ENCODE measurements at regions not wholly inside any gene's neighbourhood (a gene's known extent, or its start where the extent isn't known, plus 50 kb on each side); places are given as distances from the start of the nearest gene placed in this dataset.
"Not testable (repeated sequence)": the region's sequence is repeated elsewhere in the genome, so short reads cannot be mapped to it uniquely, and the experiment has no call there.

DNA sequence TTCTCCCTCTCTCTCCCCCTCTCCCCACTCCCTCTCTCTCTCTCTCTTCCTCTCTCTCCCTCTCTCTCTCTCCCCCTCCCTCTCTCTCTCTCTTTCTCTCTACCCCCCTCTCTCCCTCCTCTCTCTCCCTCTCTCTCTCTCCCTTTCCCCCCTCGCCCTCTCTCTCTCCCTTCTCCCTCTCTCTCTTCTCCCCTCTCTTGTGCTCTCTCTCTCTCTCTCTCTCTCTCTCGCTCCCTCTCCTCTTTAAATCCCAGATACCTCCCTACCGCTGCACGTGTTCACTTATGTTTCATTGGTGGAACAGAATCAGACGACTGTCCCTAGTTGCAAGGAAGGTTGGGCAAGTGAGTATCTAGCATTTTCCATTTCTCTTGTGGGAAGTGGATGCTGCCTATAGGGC, 166.5 kb downstream of the EBLN2 start:
- no peak overlapping the region for H3K27ac Mint-ChIP-seq
- no peaks in the 10 kb centered on the region for H3K36me3 Mint-ChIP-seq
- H3K4me1 Mint-ChIP-seq: no peaks in the 10 kb centered on the region
- H3K4me3 Mint-ChIP-seq: no peak overlapping the region
- H3K27me3 Mint-ChIP-seq: peaks cover 4% of the 10 kb centered on the region
- no peaks in the 10 kb centered on the region for H3K9me3 Mint-ChIP-seq
- no peak for DNase-seq
- CTCF ChIA-PET: no interaction called here

DNA sequence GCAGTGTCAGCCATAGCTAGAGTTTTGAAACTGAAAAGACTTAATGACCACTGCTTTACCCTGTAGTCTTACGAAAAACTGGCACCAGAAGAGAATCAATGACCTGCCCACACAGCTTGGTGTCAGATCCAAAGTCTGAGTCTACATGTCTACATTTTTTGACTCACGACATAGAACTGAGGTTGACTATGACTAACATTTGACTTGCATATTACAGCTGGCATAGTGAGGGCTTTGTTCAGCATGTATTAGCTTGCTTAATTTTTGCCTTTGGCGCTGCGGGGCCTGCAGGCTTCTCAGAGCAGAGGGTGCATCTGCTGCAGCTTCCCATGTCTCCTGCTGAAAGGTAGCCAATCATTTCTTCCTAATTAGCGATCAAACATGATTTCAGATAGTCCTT, 167.0 kb downstream of the EBLN2 start:
- H3K27ac Mint-ChIP-seq: no peak overlapping the region
- no peak for DNase-seq
- H3K36me3 Mint-ChIP-seq: no peaks in the 10 kb centered on the region
- no peaks in the 10 kb centered on the region for H3K4me1 Mint-ChIP-seq
- no peak overlapping the region for H3K4me3 Mint-ChIP-seq
- peaks cover 4% of the 10 kb centered on the region for H3K27me3 Mint-ChIP-seq
- CTCF ChIA-PET: no interaction called here
- H3K9me3 Mint-ChIP-seq: no peaks in the 10 kb centered on the region

DNA sequence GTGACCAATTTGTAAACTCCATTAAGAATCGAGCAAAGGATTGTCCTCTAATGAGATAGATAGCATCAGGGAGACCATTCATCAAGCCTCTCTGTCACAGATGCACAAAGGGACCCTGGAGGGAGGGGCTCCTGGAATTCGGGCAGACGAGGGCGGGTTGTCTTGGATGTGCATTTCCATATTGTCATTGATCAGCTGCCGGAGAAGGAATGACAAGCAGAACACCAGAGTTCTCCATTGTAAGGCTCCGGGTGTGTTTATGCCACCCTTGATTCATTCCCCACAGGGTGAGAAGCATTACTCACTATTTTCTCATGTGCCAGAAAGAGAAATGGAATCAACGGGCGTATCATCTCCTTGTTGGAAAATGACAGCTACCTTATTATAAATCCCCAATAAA, 167.5 kb downstream of the EBLN2 start:
- Mint-ChIP-seq H3K27me3 (peaks cover 4% of the 10 kb centered on the region), H3K27ac (no peak overlapping the region), H3K36me3 (no peaks in the 10 kb centered on the region), H3K4me1 (no peaks in the 10 kb centered on the region), H3K9me3 (no peaks in the 10 kb centered on the region), H3K4me3 (no peak overlapping the region)
- DNase-seq: no peak
- CTCF ChIA-PET: no interaction called here

DNA sequence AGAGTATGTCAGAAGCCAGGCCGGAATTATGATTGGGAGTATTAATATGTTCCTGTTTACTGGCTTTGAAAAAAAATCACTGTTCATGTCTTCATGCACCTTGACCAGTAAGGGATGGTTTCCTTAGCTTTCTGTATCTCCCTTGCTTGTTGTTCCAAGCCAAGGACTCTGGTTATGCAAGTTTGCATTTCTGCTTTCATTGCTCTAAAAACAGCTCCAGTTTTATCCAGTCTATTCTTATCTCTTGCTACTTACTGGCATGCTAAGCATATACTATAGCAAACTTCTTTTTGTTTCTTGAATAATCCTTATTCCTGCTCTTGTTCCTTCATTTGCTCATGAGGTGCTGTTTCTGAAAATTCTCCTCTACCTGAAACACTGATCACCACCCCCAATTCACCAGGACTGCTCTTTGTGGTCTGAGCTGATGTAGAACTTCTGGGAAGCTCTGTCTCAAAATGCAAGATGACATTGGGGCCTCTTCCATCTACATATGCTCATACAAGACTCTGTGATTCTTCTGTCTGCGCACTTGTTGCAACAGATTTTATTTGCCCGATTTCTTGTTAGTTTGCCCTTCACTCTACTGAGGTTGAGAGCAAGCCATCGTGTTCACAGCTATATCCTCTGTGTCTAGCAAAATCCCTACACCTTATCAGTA, 173.0 kb downstream of the EBLN2 start:
- no peaks in the 10 kb centered on the region for H3K4me1 Mint-ChIP-seq
- no peaks in the 10 kb centered on the region for H3K9me3 Mint-ChIP-seq
- H3K27ac Mint-ChIP-seq: no peak overlapping the region
- H3K27me3 Mint-ChIP-seq: no peaks in the 10 kb centered on the region
- no peaks in the 10 kb centered on the region for H3K36me3 Mint-ChIP-seq
- CTCF ChIA-PET: no interaction called here
- H3K4me3 Mint-ChIP-seq: no peak overlapping the region
- no peak for DNase-seq

DNA sequence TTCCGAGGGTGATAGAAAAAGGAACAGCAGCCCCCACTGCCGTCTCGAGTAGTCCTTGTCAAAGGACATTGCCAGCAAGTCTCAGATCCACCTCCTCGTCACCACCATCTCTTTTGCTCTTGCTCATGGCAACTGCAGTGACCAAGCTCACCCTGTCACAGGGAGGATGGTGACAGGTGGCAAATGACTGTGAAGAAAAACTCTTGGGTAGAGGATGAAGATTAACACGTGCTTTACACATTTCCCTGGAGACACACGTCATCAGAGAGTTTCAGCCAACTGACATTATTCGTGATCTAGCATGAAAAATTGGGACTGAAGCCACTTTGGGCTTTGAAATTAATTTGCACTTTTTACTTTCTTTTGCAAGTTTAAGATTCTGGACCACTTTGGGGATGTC, 174.3 kb downstream of the EBLN2 start:
- H3K36me3 Mint-ChIP-seq: no peaks in the 10 kb centered on the region
- CTCF ChIA-PET: no interaction called here
- H3K27ac Mint-ChIP-seq: no peak overlapping the region
- no peaks in the 10 kb centered on the region for H3K27me3 Mint-ChIP-seq
- no peak for DNase-seq
- no peak overlapping the region for H3K4me3 Mint-ChIP-seq
- H3K9me3 Mint-ChIP-seq: no peaks in the 10 kb centered on the region
- no peaks in the 10 kb centered on the region for H3K4me1 Mint-ChIP-seq

DNA sequence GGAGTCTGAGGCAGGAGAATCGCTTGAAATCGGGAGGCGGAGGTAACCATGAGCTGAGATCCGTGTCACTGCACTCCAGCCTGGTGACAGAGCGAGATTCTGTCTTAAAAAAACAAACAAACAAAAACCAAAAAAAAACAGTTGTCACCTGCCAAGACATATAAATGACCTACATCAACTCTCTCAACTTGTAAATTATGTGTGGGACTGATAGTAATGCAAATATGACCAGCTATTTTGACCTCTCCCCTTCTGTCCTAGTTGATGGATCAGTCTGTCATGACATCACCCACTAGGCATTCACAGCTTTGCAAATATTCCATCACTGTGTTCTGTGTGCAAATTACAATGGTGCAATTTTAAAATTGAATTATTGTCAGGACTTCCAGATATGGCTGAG, 175.4 kb downstream of the EBLN2 start:
- CTCF ChIA-PET: no interaction called here
- DNase-seq: no peak
- H3K9me3 Mint-ChIP-seq: no peaks in the 10 kb centered on the region
- no peaks in the 10 kb centered on the region for H3K27me3 Mint-ChIP-seq
- no peak overlapping the region for H3K27ac Mint-ChIP-seq
- H3K4me1 Mint-ChIP-seq: no peaks in the 10 kb centered on the region
- no peak overlapping the region for H3K4me3 Mint-ChIP-seq
- no peaks in the 10 kb centered on the region for H3K36me3 Mint-ChIP-seq

DNA sequence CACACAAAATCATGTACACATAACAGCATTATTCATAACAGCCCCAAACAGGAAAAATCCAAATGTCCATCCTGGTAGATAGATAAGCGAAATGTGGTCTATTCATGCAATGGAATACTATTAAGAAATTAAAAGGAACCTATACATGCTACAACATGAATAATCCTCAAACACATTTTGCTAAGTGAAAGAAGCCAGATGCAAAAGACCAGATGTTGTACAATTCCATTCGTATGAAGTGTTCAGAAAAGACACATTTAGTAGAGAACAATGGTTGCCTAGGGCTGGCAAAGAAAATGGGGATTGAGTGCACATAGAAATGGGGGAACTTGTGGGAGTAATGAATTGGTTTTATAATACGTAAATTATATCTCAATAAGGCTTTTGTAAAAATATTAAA, 182.3 kb downstream of the EBLN2 start:
- H3K27me3 Mint-ChIP-seq: no peaks in the 10 kb centered on the region
- H3K4me3 Mint-ChIP-seq: no peak overlapping the region
- no peak overlapping the region for H3K27ac Mint-ChIP-seq
- H3K4me1 Mint-ChIP-seq: no peaks in the 10 kb centered on the region
- CTCF ChIA-PET: interaction anchor here (0.8 to 1.2 kb wide), 2 partner anchors 13 to 16 kb away, joined by 3 to 4 read pairs; no protein-coding TSS in a partner anchor
- no peaks in the 10 kb centered on the region for H3K9me3 Mint-ChIP-seq
- H3K36me3 Mint-ChIP-seq: no peaks in the 10 kb centered on the region
- no peak for DNase-seq

- DNase-seq: no peak
- H3K36me3 Mint-ChIP-seq: no peaks in the 10 kb centered on the region
Observed at GRCh38 chr3:73245459-73245858, 184.0 kb downstream of the EBLN2 start.

GRCh38 chr3:73249047-73249446, 187.6 kb downstream of the EBLN2 start:
- Mint-ChIP-seq H3K4me1 (no peaks in the 10 kb centered on the region), H3K27ac (no peak overlapping the region), H3K36me3 (no peaks in the 10 kb centered on the region), H3K9me3 (no peaks in the 10 kb centered on the region), H3K4me3 (no peak overlapping the region), H3K27me3 (no peaks in the 10 kb centered on the region)
- no peak for DNase-seq
- CTCF ChIA-PET: no interaction called here

More at GRCh38 chr3:73245459-73245858, 184.0 kb downstream of the EBLN2 start:
- Mint-ChIP-seq H3K4me3 (no peak overlapping the region), H3K4me1 (no peaks in the 10 kb centered on the region), H3K27ac (no peak overlapping the region), H3K27me3 (no peaks in the 10 kb centered on the region), H3K9me3 (no peaks in the 10 kb centered on the region)
- CTCF ChIA-PET: no interaction called here

DNA sequence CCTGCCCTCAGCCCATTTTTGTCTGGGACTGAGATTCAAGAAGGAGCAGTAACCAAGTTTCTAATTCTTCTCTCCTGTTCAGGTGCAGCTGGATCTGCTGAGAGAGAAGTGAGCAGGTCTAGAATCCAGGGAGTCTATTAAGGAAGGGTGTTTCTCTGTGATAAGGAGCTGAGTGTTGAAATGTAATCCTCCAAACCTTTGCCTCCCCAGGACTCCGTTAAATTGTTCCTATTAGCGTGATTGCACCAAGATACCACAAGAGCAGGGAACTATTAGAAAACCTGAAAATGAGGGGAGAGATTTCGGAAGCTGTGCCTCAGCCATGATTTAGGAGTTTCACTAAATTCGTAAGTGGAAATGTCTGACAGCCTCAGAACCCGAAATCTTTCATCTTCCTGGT, 192.6 kb downstream of the EBLN2 start:
- no peaks in the 10 kb centered on the region for H3K36me3 Mint-ChIP-seq
- no peaks in the 10 kb centered on the region for H3K9me3 Mint-ChIP-seq
- H3K4me3 Mint-ChIP-seq: no peak overlapping the region
- CTCF ChIA-PET: no interaction called here
- DNase-seq: no peak
- no peak overlapping the region for H3K27ac Mint-ChIP-seq
- peaks cover 5% of the 10 kb centered on the region for H3K27me3 Mint-ChIP-seq
- H3K4me1 Mint-ChIP-seq: no peaks in the 10 kb centered on the region

DNA sequence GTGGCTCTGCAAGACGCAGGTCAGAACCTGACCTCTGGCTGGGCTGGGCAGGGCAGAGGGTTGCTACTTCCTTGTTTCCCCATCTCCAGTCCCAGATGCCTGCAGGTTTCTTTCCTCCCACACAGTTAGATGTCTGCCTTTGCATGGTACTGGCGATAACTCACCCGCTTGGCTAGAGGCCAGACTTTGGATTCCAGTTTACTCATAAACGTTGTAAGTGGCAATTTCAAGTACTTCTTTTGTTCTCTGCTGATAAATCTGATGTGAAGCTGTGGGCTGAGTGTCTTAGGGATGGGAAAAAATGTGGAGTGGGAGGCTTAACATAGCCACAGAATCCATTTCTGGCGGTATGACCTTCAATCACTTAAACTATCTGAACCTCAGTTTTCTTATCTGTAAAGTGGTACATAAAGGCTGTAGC, 194.2 kb downstream of the EBLN2 start:
- CTCF ChIA-PET: no interaction called here
- H3K27ac Mint-ChIP-seq: no peak overlapping the region
- H3K4me1 Mint-ChIP-seq: no peaks in the 10 kb centered on the region
- DNase-seq: no peak
- H3K4me3 Mint-ChIP-seq: no peak overlapping the region
- no peaks in the 10 kb centered on the region for H3K36me3 Mint-ChIP-seq
- peaks cover 5% of the 10 kb centered on the region for H3K27me3 Mint-ChIP-seq
- no peaks in the 10 kb centered on the region for H3K9me3 Mint-ChIP-seq

DNA sequence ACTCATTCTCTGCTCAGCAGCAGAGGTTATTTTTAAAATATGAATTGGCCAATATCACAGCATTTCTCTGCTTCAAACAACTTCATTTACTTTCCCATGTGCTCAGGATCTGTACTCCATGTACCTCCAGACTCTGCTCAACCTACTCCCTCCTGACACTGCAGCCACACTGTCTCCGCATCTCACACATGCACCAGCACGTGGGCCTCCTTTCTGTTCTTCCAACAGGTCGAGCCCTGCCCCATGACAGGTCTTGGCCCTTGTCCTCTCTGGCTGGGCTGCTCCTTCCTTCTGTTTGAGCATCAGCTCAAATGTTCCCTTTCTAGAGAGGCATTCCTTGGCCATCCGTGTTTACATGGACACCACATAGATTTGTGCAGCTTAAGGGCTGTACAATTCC, 195.7 kb downstream of the EBLN2 start:
- Mint-ChIP-seq H3K9me3 (no peaks in the 10 kb centered on the region), H3K27ac (no peak overlapping the region)
- CTCF ChIA-PET: no interaction called here

DNA sequence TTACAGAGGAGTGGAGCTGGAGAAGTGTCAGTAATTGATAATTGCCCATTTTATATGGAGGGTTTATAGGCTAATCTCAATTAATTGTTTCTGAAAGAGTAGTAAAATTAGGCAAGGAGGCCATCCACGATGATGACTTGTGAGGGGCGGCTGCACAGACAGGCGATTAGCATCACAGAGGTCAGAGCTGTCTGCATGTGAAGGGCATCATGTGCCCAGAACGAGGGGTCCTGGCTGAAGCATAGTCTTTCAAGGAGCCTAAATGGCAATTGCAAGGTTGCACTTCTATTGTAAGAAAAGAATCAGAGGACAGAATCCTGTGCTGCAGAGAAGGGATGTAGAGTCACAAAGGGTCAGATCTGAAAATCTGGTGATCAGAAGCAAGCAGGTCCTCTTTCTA, 196.6 kb downstream of the EBLN2 start:
- peaks cover 5% of the 10 kb centered on the region for H3K27me3 Mint-ChIP-seq
- no peak for DNase-seq
- CTCF ChIA-PET: no interaction called here
- no peaks in the 10 kb centered on the region for H3K9me3 Mint-ChIP-seq
- H3K27ac Mint-ChIP-seq: no peak overlapping the region
- H3K36me3 Mint-ChIP-seq: no peaks in the 10 kb centered on the region
- no peaks in the 10 kb centered on the region for H3K4me1 Mint-ChIP-seq
- H3K4me3 Mint-ChIP-seq: no peak overlapping the region

More for the DNA sequence above, 195.7 kb downstream of the EBLN2 start:
- no peak for DNase-seq
- H3K27me3 Mint-ChIP-seq: peaks cover 5% of the 10 kb centered on the region
- H3K4me1 Mint-ChIP-seq: no peaks in the 10 kb centered on the region
- H3K36me3 Mint-ChIP-seq: no peaks in the 10 kb centered on the region
- H3K4me3 Mint-ChIP-seq: no peak overlapping the region

DNA sequence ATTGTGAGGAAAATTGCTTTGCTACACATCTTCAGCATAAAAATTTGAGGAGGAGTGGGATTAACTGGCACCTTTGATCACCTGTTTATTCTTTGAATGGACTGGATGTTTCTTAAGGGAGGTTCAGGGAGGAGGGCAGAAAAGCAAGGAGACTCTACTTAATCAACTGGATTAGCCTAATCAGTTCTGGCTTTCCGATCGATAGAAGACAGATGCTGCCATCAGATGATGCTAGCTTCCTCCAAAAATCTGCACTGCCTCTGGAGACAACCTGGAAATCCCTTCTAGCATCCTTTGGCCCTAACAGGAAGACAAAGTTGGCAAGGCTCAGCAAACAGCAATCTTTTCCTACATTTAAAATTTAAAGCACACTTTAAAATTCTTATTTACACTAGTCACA, 197.8 kb downstream of the EBLN2 start:
- DNase-seq: no peak
- H3K4me1 Mint-ChIP-seq: no peaks in the 10 kb centered on the region
- no peak overlapping the region for H3K27ac Mint-ChIP-seq
- H3K9me3 Mint-ChIP-seq: no peaks in the 10 kb centered on the region
- CTCF ChIA-PET: no interaction called here
- H3K4me3 Mint-ChIP-seq: no peak overlapping the region
- H3K36me3 Mint-ChIP-seq: no peaks in the 10 kb centered on the region
- H3K27me3 Mint-ChIP-seq: peaks cover 5% of the 10 kb centered on the region

DNA sequence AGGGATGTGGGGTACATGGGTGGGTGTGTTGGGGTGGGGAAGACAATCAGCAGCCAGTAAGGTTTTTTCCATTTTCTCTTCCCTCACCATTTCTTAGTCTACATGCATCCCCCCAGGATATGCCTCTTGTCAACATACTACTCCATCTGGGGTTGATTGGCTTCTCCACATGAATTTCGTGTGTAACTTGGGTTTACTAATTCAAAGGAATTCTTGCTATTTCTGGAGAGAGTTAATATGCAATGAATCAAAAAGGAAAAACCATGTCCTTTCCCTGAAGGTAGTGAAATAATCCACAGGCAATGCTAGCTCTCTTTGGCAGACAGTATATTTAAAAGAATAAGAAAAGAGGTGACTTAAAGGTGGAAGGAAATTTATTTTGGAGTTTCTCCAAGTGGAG, 198.4 kb downstream of the EBLN2 start:
- Mint-ChIP-seq H3K4me3 (no peak overlapping the region), H3K9me3 (no peaks in the 10 kb centered on the region)
- CTCF ChIA-PET: interaction anchor here (0.7 kb wide), 1 partner anchor 16 kb away, joined by 4 read pairs; no protein-coding TSS in a partner anchor

DNA sequence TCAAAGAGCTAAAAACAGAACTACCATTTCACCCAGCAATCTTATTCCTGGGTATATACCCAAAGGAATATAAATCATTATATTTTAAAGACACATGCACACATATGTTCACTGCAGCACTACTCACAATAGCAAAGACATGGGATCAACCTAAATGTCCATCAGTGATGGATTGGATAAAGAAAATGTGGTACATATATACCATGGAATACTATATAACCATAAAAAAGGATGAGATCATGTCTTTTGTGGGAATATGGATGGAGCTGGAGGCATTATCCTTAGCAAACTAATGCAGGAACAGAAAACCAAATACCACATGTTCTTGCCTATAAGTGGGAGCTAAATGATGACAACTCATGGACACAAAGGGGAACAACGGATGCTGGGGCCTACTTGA, 205.1 kb downstream of the EBLN2 start:
- CTCF ChIA-PET, H3K27ac Mint-ChIP-seq, H3K4me3 Mint-ChIP-seq, DNase-seq, H3K36me3 Mint-ChIP-seq, H3K4me1 Mint-ChIP-seq, H3K9me3 Mint-ChIP-seq, H3K27me3 Mint-ChIP-seq: not testable (repeated sequence)

More for the DNA sequence above, 198.4 kb downstream of the EBLN2 start:
- Mint-ChIP-seq H3K27me3 (peaks cover 5% of the 10 kb centered on the region), H3K4me1 (no peaks in the 10 kb centered on the region), H3K36me3 (no peaks in the 10 kb centered on the region), H3K27ac (no peak overlapping the region)
- no peak for DNase-seq
